ENCODE measurements at regions not wholly inside any gene's neighbourhood (a gene's known extent, or its start where the extent isn't known, plus 50 kb on each side); places are given as distances from the start of the nearest gene placed in this dataset.

- H3K9me2 ChIP-seq (ENCODE audit: insufficient read depth): no peaks in the 10 kb centered on the region
- no peak overlapping the region for H3K9ac ChIP-seq (ENCODE audit: low read length)
- TF ChIP-seq CTCF (IDR thresholded peaks at IDR 0.05 in 2 of 3, conservative IDR thresholded peaks at IDR 0.05 in 1 of 3; ENCODE audit: borderline replicate concordance in 1 of 3, insufficient read depth in 1 of 3, low read depth in 2 of 3, low read length in 2 of 3) (no peak), SIN3A (IDR thresholded peaks at IDR 0.05; ENCODE audit: low read depth) (no peak), EGR1 (IDR thresholded peaks at IDR 0.05; ENCODE audit: low read depth) (no peak), ZNF274 (IDR thresholded peaks at IDR 0.05; ENCODE audit: low read depth, low read length) (no peak), ELF1 (IDR thresholded peaks at IDR 0.05; ENCODE audit: borderline replicate concordance, low read depth) (no peak)
- no TSS peak for BruUV-seq (replicated peaks)
- H4K20me1 ChIP-seq (ENCODE audit: insufficient read depth): no peaks in the 10 kb centered on the region
- no peak overlapping the region for H3K4me2 ChIP-seq (ENCODE audit: low read length)
- H2AFZ ChIP-seq (ENCODE audit: low read depth, low read length, poor library complexity, severe bottlenecking): no peak overlapping the region
- no peak overlapping the region for H3K4me3 ChIP-seq (replicated peaks in 1 of 2; ENCODE audit: low read depth in 1 of 2, low read length in 2 of 2)
- CTCF ChIA-PET: interaction anchor here (1.0 kb wide), 1 partner anchor 50 kb away, joined by 3 read pairs; no protein-coding TSS in a partner anchor
- no peak for DNase-seq (ENCODE audit: low read depth, low spot score)
- H3K27ac ChIP-seq (ENCODE audit: low read depth, low read length): no peak overlapping the region
- peaks cover 24 to 30% of the 10 kb centered on the region in 2 experiments for H3K4me1 ChIP-seq (ENCODE audit: control insufficient read depth in 1 of 2, insufficient read depth in 2 of 2, low read length in 2 of 2)
- ATAC-seq: no peak
- no peaks in the 10 kb centered on the region for H3K9me3 ChIP-seq (ENCODE audit: control insufficient read depth in 1 of 2, insufficient read depth in 1 of 2, low read depth in 1 of 2, low read length in 2 of 2)
- H3K79me2 ChIP-seq (ENCODE audit: insufficient read depth, low read length): no peaks in the 10 kb centered on the region
- H3K27me3 ChIP-seq (ENCODE audit: insufficient read depth, low read length): no peaks in the 10 kb centered on the region
- no peaks in the 10 kb centered on the region for H3K36me3 ChIP-seq (ENCODE audit: control insufficient read depth in 1 of 2, insufficient read depth in 2 of 2, low read length in 2 of 2)
- POLR2A ChIA-PET: no interaction called here
- RAD21 ChIA-PET (ENCODE audit: low non-redundant PET in 1 of 2, low total read pairs in 2 of 2, uncharacterized antibody in 2 of 2, unreplicated experiment in 2 of 2): no interaction called here
- intact Hi-C loops (cut with micrococcal nuclease): no loop called here
Measured at GRCh38 chr4:140302151-140302859, 71.1 kb upstream of the SCOC start.

Data from HCT116 (cell line).